Hypothalamus (tissue), 51 donors: ENCODE measurements at regions not wholly inside any gene's neighbourhood (a gene's known extent, or its start where the extent isn't known, plus 50 kb on each side); places are given as distances from the start of the nearest gene placed in this dataset.
A peak's percentile ranks its signal among the peaks of the same experiment; 100 is the strongest.

ENCODE experiments used
- DNase-seq, 51 donors: peaks; one replicate each; lab custom pipeline; 2025; lab: John Stamatoyannopoulos, UW

DNA sequence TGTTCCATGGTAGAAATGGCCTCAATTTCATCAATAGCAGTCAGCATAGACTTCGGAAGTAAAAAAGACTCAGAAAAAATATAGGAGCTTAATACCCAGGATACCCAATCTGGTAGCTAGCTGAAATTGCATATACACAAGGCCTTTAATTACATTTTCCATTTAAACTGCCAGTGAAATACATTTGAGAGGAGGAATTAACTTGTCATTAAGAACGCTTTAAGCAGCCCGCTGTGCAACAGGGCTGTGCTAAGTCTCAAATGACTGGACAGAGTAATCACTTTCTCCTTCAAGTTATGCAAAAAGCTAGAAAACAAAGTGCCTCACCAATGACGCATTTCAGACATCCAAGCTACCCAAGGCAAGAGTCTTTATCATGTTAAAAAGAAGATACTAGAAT lies 558.8 kb downstream of the MBD2 start:
- no peak for DNase-seq

GRCh38 chr18:53664575-53664974 lies 559.9 kb downstream of the MBD2 start:
- no peak for DNase-seq

- DNase-seq: no peak
These were observed 564.2 kb downstream of the MBD2 start for GRCh38 chr18:53660306-53660705.

GRCh38 chr18:53657257-53657656 lies 567.2 kb downstream of the MBD2 start:
- no peak for DNase-seq

DNA sequence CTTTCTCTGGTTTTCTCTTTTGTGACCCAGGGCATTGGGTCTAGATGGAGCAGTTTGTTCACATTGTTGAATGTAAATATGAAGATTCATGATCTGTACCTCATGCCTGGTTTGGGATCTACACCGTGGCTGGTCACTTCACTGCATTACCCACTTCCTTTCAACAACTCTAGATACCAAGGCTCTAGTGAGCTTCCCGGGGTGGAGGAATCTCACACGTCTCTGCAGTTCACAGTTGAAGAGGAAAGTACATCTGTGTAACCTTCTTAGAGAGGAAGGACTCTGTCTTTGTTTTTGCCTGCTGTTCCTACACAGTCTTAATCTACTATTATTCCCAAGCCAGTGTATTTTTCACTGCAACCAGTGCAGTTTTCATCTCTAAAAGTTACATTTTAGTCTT lies 574.8 kb downstream of the MBD2 start:
- no peak for DNase-seq

GRCh38 chr18:53644799-53645471 lies 579.5 kb downstream of the MBD2 start:
- no peak for DNase-seq

GRCh38 chr18:53639687-53640086 lies 584.8 kb downstream of the MBD2 start:
- no peak for DNase-seq

DNA sequence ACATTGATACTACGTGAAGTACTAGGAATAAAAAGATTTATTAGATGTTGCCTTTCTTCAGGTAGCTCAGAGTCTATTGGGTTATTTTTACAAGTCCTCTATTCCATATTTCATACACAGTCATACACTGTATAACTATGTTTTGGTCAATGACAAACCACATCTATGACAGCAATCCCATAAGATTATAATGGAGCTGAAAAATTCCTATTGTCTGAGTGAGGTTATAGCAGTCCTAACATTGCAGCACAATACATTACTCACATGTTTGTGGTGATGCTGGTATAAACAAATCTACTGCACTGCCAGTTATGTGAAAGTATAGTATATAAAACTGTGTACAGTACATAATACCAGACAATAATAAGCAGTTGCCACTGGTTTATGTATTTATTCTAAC lies 595.1 kb downstream of the MBD2 start:
- no peak for DNase-seq

DNA sequence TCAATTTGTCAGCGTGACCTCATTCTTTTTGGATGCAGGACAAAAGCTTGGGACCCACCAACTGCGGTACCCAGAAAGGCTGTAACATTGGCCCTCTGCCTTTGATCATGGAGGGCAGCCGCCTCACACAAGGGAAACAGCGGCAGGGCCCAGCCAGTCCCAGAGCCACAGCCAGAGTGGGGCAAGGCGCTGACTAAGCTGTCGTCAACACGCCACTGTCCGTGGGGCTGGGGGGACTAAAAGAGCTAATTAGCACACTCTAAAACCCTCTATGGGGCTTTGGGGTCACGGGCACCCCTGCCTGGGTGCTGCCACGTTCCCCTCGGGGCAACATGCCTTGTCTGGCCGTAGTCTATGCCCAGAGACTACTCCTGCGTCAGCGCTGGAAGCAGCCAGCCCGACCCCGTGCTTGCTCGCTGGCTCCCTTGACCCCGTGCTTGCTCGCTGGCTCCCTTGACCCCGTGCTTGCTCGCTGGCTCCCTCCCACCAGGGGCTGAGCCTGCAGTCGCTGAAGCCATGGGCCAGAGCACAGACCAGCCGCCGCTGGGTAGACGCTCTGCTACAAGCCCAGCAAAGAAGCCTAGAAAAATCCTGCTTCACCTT lies 598.4 kb downstream of the MBD2 start:
- no peak for DNase-seq

DNA sequence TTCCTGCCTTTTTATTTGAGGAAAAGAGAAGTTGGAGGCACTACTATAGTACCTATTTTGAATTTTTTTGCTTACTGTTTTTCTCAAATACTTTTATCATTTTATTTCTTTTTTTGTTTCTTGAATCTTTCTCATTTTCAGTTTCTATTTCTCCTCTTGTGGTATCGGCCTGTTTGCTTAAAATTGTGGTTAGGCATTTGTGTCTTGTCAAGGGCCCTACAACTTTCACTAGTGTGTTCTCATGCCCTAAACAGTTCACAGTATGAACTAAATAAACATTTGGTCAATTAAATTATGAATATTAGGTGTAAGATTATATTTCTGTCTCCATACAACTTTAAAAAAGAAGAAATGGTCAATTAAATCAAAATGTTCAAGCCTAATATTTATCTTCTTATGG lies 613.5 kb downstream of the MBD2 start:
- DNase-seq: no peak

GRCh38 chr18:53606792-53607191 lies 617.7 kb downstream of the MBD2 start:
- DNase-seq: no peak

GRCh38 chr18:53605198-53605597 lies 619.3 kb downstream of the MBD2 start:
- DNase-seq: no peak

- DNase-seq: peak in 8 of 51 donors; percentile 0 to 28 (median 4)
These were observed 621.2 kb downstream of the MBD2 start for GRCh38 chr18:53603276-53603675.

GRCh38 chr18:53601344-53601743 lies 623.1 kb downstream of the MBD2 start:
- no peak for DNase-seq

DNA sequence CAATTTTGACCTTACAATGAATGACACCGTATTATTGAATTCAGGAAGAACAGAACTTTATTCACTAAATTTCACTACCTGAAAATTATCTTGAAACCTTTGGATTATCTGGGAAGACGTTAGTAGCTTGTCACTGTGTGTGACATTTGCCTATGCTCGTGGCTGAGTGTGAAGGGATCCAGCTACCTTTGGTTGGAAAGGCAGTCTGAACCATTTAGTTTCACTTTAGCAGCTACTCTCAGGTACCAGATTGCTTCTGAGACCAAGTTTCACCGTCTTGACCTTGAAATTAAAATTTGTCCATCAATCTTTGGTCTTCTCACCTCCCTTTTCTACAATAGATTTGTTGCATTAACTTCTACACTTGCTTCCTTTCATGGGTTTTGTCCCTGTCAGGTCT lies 637.5 kb downstream of the MBD2 start:
- DNase-seq: no peak
